ENCODE measurements at regions not wholly inside any gene's neighbourhood (a gene's known extent, or its start where the extent isn't known, plus 50 kb on each side); places are given as distances from the start of the nearest gene placed in this dataset.

GRCh38 chr3:146803745-146804144, 198.6 kb upstream of the PLSCR5 start:
- no peak overlapping the region for H3K4me3 ChIP-seq
- H3K4me1 ChIP-seq: no peaks in the 10 kb centered on the region
- no peaks in the 10 kb centered on the region for H3K27me3 ChIP-seq
- H3K9me3 ChIP-seq: no peaks in the 10 kb centered on the region
- H3K36me3 ChIP-seq: no peaks in the 10 kb centered on the region
- intact Hi-C loops (cut with DNase I): no loop called here
- no peak for TF ChIP-seq POLR2A (IDR thresholded peaks at IDR 0.05)
- TF ChIP-seq CTCF (IDR thresholded peaks at IDR 0.05): no peak
- WGBS (ENCODE audit: insufficient coverage, low coverage, low lambda C conversion rate, missing lambda C conversion rate): 53% methylated on average over 2 of the region's 2 CpGs
- no peak overlapping the region for H3K27ac ChIP-seq
- DNase-seq (no peak), ATAC-seq (no peak)

GRCh38 chr3:146801492-146801891, 196.3 kb upstream of the PLSCR5 start:
- DNase-seq: no peak
- Histone ChIP-seq H3K4me3 (no peak overlapping the region), H3K27ac (no peak overlapping the region), H3K27me3 (no peaks in the 10 kb centered on the region), H3K9me3 (no peaks in the 10 kb centered on the region), H3K4me1 (no peaks in the 10 kb centered on the region), H3K36me3 (no peaks in the 10 kb centered on the region)
- TF ChIP-seq CTCF (IDR thresholded peaks at IDR 0.05) (no peak), POLR2A (IDR thresholded peaks at IDR 0.05) (no peak)
- no peak for ATAC-seq
- intact Hi-C loops (cut with DNase I): no loop called here
- WGBS (ENCODE audit: insufficient coverage, low coverage, low lambda C conversion rate, missing lambda C conversion rate): 14% methylated on average over 2 of the region's 2 CpGs

GRCh38 chr3:146800484-146800883, 195.3 kb upstream of the PLSCR5 start:
- Histone ChIP-seq H3K36me3 (no peaks in the 10 kb centered on the region), H3K9me3 (no peaks in the 10 kb centered on the region), H3K27ac (no peak overlapping the region), H3K4me1 (no peaks in the 10 kb centered on the region), H3K4me3 (no peak overlapping the region), H3K27me3 (no peaks in the 10 kb centered on the region)
- WGBS (ENCODE audit: insufficient coverage, low coverage, low lambda C conversion rate, missing lambda C conversion rate): 70% methylated on average over 2 of the region's 2 CpGs
- ATAC-seq: no peak
- no peak for DNase-seq
- TF ChIP-seq POLR2A (IDR thresholded peaks at IDR 0.05) (no peak), CTCF (IDR thresholded peaks at IDR 0.05) (no peak)
- intact Hi-C loops (cut with DNase I): no loop called here

GRCh38 chr3:146796078-146796477, 190.9 kb upstream of the PLSCR5 start:
- Histone ChIP-seq H3K36me3 (no peaks in the 10 kb centered on the region), H3K4me3 (no peak overlapping the region), H3K27ac (no peak overlapping the region), H3K9me3 (no peaks in the 10 kb centered on the region), H3K4me1 (no peaks in the 10 kb centered on the region), H3K27me3 (no peaks in the 10 kb centered on the region)
- TF ChIP-seq CTCF (IDR thresholded peaks at IDR 0.05): no peak
- no peak for TF ChIP-seq POLR2A (IDR thresholded peaks at IDR 0.05)
- WGBS (ENCODE audit: insufficient coverage, low coverage, low lambda C conversion rate, missing lambda C conversion rate): 22% methylated on average over 2 of the region's 2 CpGs
- intact Hi-C loops (cut with DNase I): no loop called here
- DNase-seq: no peak
- ATAC-seq: no peak

GRCh38 chr3:146783446-146783845, 178.3 kb upstream of the PLSCR5 start:
- no peak overlapping the region for H3K4me3 ChIP-seq
- TF ChIP-seq POLR2A (IDR thresholded peaks at IDR 0.05) (no peak), CTCF (IDR thresholded peaks at IDR 0.05) (no peak)
- ATAC-seq: no peak
- peaks cover 0 to 5% of the 10 kb centered on the region in 2 donors for H3K27me3 ChIP-seq
- intact Hi-C loops (cut with DNase I): no loop called here
- H3K4me1 ChIP-seq: no peaks in the 10 kb centered on the region
- no peaks in the 10 kb centered on the region for H3K9me3 ChIP-seq
- no peak overlapping the region for H3K27ac ChIP-seq
- DNase-seq: no peak
- WGBS (ENCODE audit: insufficient coverage, low coverage, low lambda C conversion rate, missing lambda C conversion rate): 49% methylated on average over 2 of the region's 2 CpGs
- no peaks in the 10 kb centered on the region for H3K36me3 ChIP-seq

Measured in right lobe of liver (tissue), 6 donors.